ENCODE measurements at regions not wholly inside any gene's neighbourhood (a gene's known extent, or its start where the extent isn't known, plus 50 kb on each side); places are given as distances from the start of the nearest gene placed in this dataset.
"Not testable (repeated sequence)": the region's sequence is repeated elsewhere in the genome, so short reads cannot be mapped to it uniquely, and the experiment has no call there.

GRCh38 chr6:141580988-141581552 lies 551.7 kb upstream of the GJE1 start:
- DNase-seq (ENCODE audit: low read depth, low spot score), result no peak

GRCh38 chr6:141580131-141580530 lies 552.6 kb upstream of the GJE1 start:
- DNase-seq (ENCODE audit: low read depth, low spot score), result no peak

- no peak for DNase-seq (ENCODE audit: low read depth, low spot score)
Measured at GRCh38 chr6:141576751-141577150, 556.0 kb upstream of the GJE1 start.

- peak; percentile 19 for DNase-seq (ENCODE audit: low read depth, low spot score)
Measured at GRCh38 chr6:141562851-141563763, 569.6 kb upstream of the GJE1 start.

- no peak for DNase-seq (ENCODE audit: low read depth, low spot score)
Measured at GRCh38 chr6:141562186-141562811, 570.4 kb upstream of the GJE1 start.

- DNase-seq (ENCODE audit: low read depth, low spot score), result no peak
Measured at GRCh38 chr6:141561154-141561553, 571.6 kb upstream of the GJE1 start.

- no peak for DNase-seq (ENCODE audit: low read depth, low spot score)
Measured at GRCh38 chr6:141552463-141552862, 580.3 kb upstream of the GJE1 start.

GRCh38 chr6:141552031-141552430 lies 580.7 kb upstream of the GJE1 start:
- DNase-seq (ENCODE audit: low read depth, low spot score), result no peak

- no peak for DNase-seq (ENCODE audit: low read depth, low spot score)
Measured at GRCh38 chr6:141551318-141551717, 581.4 kb upstream of the GJE1 start.

- no peak for DNase-seq (ENCODE audit: low read depth, low spot score)
Measured at GRCh38 chr6:141550471-141550870, 582.3 kb upstream of the GJE1 start.

GRCh38 chr6:141548966-141549365 lies 583.8 kb upstream of the GJE1 start:
- no peak for DNase-seq (ENCODE audit: low read depth, low spot score)

GRCh38 chr6:141541581-141542324 lies 591.0 kb upstream of the GJE1 start:
- no peak for DNase-seq (ENCODE audit: low read depth, low spot score)

- no peak for DNase-seq (ENCODE audit: low read depth, low spot score)
Measured at GRCh38 chr6:141540207-141540606, 592.5 kb upstream of the GJE1 start.

- no peak for DNase-seq (ENCODE audit: low read depth, low spot score)
Measured at GRCh38 chr6:141539617-141540016, 593.1 kb upstream of the GJE1 start.

GRCh38 chr6:141532211-141532610 lies 600.5 kb upstream of the GJE1 start:
- no peak for DNase-seq (ENCODE audit: low read depth, low spot score)

- DNase-seq (ENCODE audit: low read depth, low spot score), result no peak
Measured at GRCh38 chr6:141531040-141531439, 601.7 kb upstream of the GJE1 start.

GRCh38 chr6:141528596-141528995 lies 604.1 kb upstream of the GJE1 start:
- no peak for DNase-seq (ENCODE audit: low read depth, low spot score)

GRCh38 chr6:141526985-141527384 lies 605.7 kb upstream of the GJE1 start:
- DNase-seq (ENCODE audit: low read depth, low spot score), result no peak

- DNase-seq (ENCODE audit: low read depth, low spot score), result no peak
Measured at GRCh38 chr6:141521440-141521839, 611.3 kb upstream of the GJE1 start.

GRCh38 chr6:141513830-141514229 lies 618.9 kb upstream of the GJE1 start:
- DNase-seq (ENCODE audit: low read depth, low spot score), result no peak

GRCh38 chr6:141510803-141511202 lies 621.9 kb upstream of the GJE1 start:
- DNase-seq (ENCODE audit: low read depth, low spot score), result no peak

GRCh38 chr6:141506062-141506461 lies 626.7 kb upstream of the GJE1 start:
- not testable (repeated sequence) for DNase-seq (ENCODE audit: low read depth, low spot score)
